NOMO-1 treated with dmso at 0.1 percent for 144 hours (cell line): ENCODE measurements at regions not wholly inside any gene's neighbourhood (a gene's known extent, or its start where the extent isn't known, plus 50 kb on each side); places are given as distances from the start of the nearest gene placed in this dataset.

Source experiments
- DNase-seq: peaks from one replicate; lab custom pipeline; 2025; ENCODE audit not compliant: unreplicated experiment; lab: John Stamatoyannopoulos, UW

DNA sequence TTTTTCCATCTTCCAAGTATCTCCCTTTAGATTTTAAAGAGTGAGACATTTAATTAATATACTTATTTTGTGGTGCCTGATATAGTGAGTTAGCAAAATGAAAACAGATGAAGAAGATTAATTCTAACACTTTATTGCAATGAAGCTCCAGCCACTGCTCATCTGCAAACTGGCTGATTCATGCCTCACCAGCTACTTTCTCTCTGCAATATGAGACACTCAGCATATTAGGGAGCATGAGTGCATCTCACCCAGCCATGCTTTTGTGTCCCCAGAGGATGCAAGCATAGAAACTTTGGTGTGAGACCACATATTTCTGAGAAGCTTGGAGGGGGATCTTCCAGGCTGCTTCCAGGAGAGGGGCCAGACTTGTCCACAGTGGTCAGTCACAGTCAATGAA is 148.6 kb downstream of the BMP4 start:
- DNase-seq: no peak

DNA sequence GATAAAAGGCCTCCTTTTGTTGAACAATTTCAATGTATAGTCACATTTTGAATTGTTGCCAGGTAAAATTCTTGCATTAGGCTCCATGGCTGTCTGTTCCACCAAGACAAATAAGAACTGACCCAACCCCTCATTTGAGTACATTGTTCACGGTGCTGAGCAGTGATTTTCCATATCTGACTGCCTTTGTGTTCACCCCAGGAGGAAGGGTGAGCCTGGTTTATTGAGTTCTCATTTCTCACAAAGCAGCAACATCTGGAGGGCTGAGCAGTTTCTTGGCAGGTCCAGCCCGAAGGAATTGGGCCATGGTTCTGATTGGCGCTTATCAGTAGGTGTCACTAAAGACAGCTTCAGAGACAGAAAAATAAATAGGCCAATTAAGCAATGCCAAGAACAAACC is 149.1 kb downstream of the BMP4 start:
- no peak for DNase-seq

DNA sequence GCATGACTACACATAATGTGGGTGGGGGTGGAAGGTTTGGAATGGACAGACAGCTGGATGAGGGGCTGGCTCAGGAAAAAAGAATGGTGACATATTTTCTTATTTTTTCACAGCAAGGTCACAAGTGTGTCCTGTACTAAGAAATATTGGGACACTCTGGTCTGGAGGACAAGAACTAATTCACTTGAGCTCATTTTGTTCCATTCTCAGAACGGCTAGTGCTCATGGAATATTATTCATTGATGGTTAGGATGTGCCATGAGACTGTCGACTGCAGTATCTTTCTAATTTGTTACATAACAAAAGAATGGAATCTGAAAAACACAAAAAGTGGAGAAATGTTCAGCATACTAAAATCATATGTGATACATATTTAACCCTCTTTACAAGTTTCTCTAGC is 149.5 kb downstream of the BMP4 start:
- DNase-seq: no peak

DNA sequence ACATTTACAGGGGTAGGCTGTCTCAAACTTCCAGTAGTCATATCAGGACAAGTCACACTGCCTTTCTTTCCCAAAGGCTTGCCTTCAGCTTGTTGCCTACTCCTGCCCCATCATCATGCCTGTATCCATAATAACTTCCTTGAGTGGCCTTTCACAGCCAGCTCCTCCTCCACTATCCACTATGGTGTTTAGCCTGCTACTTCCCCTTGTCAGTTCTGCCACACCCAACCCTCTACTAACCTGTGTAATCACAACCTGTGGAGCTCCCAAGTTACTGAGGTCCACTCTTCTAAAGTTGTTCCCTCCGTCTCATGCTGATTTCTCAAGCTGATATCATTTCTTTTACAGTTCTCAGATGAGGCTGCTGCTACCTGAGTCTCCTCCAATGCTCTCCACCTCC is 159.9 kb downstream of the BMP4 start:
- no peak for DNase-seq

DNA sequence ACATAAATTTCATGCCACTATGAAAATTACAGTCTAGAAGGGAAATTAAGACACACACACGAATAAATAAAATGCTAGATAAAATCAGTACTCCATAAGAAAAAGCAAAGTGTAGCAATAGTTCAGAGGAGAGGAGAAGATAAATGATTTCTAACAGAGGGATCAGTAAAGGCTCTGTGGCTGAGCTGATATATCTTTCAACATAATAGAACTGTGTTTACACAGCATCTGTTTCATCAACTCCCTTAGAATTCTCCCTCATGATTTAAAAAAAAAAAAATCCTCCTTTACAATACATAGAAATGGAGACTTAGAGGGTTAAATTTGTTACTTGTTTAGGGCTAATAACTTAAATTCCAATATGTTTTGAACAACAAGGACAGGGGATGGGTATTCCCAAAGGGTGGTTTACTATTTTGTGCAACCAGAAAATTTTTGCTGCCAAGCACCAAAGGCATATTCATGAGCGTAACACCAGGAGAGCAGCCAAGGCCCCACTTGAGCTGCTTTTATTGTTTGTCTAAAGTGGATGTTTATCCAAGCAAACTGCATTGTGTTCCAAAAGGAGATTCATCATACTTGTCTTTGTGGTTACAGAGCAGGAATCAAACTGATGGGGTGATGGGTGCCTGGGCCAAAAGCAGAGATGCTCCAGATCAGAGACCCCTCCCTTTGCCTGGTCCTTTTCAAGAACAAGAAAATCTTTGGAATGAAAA is 162.7 kb downstream of the BMP4 start:
- no peak for DNase-seq

DNA sequence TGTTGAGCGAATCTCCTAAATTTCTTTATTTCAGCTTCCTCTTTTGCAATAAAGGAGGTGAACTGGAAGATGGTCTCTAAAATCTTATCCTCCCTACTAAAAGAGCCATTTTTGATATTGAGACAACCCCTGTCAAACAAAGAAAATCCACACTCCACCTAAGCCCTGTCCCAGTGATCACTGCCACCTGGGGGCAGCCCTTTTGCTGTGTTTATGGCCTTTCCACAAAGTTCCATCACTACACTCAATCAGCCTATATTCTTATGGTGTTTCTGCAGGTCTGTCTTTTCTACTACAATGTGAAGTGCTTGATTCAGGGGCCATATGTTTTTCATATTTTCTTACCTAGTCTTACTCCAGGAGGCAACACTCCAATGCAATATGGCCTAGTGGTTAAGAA is 163.7 kb downstream of the BMP4 start:
- no peak for DNase-seq

DNA sequence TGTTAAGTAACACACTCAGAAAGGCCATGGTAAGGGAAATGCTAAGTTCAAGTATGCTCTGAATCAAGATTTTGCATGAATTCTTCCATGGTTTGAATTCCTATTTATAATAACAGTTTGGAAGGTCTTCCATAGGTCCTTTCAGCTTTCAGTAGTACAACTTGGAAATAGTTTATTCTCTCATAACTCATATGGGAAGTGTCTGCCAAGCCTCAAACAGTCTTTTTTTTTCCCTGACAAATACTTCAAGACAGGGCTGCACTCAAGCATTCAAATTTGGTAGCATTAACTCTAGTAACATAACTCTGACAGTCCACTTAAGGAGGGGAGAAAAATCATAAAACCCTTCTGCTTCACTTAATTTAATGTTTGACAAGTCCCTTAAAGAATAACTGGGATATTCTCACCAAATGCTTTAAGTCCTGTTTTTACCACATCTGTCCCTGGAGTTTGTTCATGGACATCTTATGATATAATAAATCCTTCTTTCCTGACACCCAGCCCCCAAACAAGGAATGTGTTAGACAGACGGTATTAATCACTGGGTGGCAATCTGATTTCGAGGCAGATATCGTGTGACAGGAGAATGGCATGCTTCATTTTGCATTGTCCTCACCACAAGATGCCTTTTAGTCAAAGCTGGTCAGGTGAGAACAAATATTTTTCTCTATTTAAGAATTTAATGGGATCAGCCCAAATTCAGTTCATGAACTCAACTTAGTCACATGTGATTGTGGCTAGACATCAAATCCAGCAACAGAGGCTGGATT is 165.7 kb downstream of the BMP4 start:
- DNase-seq: no peak

DNA sequence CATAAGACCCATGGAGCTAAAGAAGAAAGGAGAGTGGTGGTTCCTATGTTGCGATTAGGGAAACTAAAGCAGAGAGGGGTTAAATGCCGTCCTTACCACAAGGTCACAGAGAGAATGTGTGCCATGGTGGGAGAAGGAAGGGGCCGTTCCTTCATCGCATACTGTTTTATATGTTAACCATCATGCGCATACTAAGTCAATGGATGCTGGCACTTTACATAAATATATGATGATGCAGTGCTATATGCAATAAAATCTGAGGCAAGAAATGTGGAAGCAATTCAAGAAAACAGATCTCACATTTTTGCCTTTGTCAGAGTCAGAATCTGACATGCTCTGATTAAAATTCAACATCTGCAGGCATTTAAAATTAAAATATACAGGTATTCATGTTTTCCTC is 168.1 kb downstream of the BMP4 start:
- no peak for DNase-seq

DNA sequence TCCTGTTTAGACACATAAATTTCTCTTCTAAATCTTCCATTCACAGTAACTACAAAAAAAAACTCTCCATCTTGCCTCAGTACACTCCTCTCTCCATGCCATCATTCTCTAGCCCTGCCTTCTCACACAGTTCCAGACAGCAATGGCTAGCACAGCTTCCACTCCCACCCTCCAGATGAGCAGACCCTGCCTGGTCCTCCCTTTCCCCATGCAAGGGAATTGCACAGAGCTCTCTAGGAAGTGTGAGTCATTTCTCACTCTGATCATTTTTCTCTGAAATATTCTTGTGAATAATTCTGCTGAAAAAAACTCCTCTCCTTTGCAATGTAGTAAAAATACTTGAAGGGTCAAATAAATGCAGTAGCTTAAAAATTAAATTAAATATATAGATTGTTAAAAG is 170.6 kb downstream of the BMP4 start:
- DNase-seq: no peak

DNA sequence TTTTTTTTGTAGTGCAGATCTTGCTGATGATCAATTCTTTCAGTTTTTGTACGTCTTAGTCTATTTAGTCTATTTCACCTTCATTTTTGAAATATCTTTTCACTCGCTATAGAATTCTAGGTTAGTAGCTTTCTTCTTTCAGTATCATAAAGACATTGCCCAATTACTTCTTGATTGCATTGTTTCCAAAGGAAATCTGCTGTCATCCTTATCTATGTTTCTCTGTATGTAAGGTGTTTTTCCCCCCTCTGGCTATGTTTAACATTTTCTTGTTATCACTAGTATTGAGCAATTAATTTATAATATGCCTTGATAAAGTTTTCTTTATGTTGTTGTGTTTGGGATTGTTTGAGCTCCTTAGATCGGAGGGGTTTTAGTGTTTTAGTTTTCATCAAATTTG is 171.9 kb downstream of the BMP4 start:
- DNase-seq: no peak

DNA sequence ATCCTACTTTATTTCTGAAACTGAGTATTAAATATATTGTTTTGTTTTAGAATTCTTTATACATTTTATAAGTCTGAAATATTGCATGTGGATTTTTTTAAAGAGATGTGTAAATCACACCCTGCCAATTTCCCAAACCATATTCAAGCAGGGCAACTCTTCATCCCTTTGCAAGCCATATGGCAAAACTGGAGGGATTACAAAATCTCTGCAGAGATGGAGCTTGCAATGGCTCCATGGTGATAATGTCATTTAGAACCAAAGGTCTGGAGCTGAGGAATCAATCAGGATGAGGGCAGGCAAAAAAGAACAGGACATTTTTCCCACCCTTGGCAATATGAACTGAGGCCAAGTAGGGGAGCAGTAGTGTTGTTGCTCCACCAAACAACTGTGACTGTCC is 173.4 kb downstream of the BMP4 start:
- DNase-seq: no peak

DNA sequence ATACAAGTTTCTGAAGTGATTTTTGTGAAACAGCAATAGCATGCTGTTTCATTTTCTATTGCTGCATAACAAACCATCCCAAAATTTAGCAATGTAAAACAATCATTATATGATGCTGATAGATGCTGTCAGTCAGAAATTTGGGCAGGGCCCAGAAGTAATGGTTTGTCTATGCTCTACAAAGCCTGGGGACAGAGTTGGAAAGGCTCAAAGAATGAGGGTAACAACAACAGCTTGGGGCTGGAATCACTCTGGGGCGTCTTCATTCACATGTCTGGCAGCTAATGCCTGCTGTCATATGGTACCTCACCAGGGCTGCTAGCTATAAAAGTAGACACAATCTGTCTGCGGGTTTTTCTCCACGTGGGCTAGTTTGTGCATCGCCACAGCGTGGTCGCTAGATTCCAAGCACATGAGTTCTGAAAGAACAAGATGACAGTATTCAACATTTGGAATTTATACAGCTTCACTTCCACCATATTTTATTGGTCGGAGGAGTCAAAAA is 176.5 kb downstream of the BMP4 start:
- DNase-seq: no peak

DNA sequence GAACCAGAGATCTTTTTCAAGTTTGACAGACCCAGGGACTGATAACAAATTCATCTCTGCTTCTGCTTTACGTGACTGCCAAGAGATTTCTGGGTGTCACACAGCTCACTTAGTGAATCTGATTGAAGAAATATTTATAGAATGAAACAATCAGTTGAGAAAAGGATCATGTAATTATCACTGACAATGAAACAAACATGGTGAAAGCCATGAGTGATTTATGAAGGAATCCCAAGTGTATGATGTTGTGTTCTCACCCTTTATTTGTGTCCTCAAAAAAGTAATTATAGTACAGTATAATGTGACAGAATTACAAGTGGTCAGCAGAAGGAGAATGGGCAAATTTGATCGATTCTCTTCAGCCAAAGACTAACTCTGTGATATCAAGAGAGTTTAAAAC is 177.3 kb downstream of the BMP4 start:
- no peak for DNase-seq

DNA sequence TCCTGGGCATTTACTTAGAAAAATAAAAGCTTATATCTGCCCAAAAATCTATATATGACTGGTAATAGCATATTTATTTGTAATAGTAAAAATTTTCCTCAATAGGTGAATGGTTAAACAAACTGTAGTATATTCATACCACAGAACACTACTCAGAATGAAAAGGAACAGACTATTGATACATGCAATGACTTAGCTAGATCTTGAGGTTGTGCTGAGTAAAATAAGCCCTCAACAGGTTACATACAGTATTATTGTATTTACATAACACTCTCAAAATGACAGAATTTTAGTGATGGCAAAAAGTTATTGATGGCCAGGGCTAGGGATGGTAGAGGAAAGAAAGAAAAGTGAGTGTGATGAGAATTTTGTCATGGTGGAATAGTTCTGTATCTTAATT is 178.4 kb downstream of the BMP4 start:
- no peak for DNase-seq

DNA sequence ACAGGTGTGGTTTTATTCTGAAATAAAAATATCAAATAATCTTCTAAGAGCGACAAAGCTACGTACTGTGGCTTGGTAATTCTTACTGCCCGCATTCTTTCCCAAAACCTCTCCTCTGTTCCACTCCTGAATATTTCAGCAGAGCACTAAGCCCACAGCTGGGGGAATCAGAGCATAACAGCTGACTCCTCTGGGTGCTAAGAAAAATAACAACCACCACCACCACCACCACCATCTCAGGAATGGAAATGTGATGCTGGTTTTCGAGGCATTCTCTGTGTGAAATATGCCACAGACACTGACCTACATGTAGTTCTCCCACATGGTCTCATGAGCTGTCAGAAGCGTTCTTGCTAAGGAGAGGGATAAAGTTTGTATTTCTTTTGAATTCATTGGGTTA is 183.7 kb downstream of the BMP4 start:
- DNase-seq: no peak

DNA sequence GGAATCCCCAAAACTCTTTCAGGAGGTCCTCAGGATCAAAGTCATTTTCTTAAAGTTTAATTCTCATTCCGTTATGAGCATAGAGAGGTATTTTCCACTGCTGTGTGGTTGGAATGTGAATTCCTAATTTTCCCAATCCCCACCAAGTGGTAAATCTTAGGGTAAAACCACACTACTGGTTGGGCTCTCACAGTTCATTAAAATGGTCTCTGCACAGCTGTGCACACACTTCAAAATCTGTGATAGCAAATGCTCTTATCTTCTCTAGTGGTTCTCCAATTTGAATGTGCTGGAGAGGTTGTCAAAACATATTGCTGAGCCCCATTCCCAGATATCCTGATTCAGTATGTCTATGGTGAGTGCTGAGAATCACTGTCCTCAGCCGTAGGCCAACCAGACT is 189.1 kb downstream of the BMP4 start:
- no peak for DNase-seq

DNA sequence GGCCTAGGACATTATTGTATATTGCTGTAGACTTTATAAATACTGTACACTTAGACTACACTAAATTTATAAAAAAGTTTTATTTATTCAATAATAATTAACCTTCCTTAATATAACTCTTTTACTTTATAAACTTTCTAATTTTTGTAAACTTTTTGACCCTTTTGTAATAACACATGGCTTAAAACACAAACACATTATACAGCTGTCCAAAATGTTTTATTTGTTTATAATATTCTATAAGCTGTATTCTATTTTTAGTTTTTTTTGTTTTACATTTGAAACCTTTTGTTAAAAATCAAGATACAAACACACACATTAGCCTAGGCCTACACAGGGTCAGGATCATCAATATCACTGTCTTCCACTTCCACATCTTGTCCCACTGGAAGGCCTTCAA is 190.0 kb downstream of the BMP4 start:
- no peak for DNase-seq

DNA sequence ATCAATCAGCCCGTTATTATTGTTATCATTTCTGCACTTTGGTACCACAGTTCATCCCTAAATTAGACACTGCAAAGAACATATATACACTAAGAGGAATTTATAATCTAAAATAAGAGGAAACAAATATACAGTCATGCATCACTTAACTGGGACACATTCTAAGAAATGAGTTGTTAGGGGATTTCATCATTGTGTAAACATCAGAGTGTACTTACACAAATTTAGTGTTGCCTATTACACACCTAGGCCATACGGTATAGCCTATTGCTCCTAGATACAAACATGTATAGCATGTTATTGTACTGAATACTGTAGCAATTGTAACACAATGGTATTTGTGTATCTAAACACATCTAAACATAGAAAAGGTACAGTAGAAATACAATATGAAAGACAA is 190.5 kb downstream of the BMP4 start:
- no peak for DNase-seq

DNA sequence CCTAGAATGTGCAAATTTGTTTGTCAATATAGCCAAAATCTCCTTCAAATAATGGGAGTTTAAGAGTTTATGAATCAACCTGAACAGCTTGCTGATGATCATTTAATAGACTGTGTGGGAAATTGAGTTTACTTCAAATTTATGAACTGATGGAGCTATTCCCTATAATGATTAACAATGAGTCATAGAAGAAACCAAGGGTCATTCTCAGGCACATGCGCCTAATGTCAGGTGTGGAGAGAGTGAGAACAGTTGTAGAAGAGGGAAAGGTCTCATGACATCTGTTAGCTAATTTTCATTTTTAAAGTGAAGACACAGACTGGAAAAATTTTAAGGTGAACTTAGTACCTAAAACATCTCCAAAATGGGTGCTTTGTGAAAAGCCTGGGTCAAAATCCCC is 191.8 kb downstream of the BMP4 start:
- DNase-seq: no peak

DNA sequence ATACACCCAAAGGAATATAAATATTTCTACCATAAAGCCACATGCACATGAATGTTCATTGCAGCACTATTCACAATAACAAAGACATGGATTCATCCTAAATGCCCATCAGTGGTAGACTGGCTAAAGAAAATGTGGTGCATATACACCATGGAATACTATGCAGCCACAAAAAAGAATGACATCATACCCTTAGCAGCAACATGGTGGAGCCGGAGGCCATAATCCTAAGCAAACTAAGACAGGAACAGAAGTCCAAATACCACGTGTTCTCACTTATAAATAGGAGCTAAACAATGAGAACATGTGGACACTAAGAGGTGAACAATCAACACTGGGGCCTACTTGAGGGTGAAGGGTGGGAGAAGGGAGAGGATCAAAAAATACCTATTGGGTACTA is 198.5 kb downstream of the BMP4 start:
- no peak for DNase-seq

DNA sequence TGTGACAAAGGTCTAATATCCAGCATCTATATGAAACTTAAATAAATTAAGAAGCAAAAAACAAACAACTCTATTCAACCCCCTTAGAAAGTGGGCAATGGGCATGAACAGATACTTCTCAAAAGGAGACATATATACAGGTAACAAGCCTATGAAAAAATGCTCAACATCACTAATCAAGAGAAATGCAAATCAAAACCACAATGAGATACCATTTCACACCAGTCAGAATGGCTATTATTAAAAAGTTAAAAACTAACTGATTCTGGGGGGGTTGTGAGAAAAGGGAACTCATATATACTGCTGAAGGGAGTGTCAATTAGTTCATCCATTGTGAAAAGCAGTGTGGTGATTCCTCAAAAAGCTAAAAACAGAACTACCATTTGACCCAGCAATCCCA is 198.9 kb downstream of the BMP4 start:
- DNase-seq: no peak

DNA sequence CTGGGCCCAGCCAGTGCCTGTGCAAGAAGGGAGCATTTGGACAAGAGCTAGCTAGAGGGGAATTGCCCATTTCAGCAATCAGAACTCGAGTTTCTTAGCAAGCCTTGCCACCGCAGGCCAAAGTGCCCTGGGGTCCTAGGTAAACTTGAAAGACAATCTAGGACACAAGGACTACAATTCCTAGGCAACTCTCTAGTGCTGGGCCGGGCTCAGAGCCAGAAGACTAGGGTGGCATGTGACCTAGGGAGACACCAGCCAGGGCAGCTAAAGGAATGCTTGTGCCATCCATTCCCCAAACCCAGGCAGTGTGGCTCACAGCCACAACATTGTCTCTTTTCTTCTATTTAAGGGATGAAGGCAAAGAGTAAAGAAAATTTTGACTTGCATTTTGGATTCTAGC is 205.0 kb downstream of the BMP4 start:
- DNase-seq: no peak

DNA sequence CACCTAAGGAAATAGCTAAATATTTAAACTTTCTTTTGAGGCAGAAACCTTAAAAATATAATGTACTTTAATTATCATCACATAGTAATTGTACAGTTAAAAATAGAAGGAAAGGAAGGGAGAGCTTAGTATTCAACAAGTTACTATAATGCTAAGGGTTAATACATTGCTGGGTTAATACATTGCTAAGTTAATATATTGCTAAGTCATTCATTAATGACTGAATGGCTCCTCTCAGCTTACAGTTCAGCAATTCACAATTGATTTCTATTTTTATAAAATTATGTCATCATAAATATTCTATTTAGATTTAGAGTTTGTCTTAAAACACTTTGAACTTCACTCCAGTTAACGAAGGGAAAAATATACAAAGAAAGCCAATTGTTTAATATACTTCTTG is 207.9 kb downstream of the BMP4 start:
- no peak for DNase-seq
